Left colon (tissue), 2 donors: ENCODE measurements at regions not wholly inside any gene's neighbourhood (a gene's known extent, or its start where the extent isn't known, plus 50 kb on each side); places are given as distances from the start of the nearest gene placed in this dataset.
"Not testable (repeated sequence)": the region's sequence is repeated elsewhere in the genome, so short reads cannot be mapped to it uniquely, and the experiment has no call there.

Experiments used
- ATAC-seq: fragments of 200-7000 bp; cut with Tn5 transposase; one replicate; pipeline ENCODE4 v1.9.1; 2020; ENCODE audit warnings: mild to moderate bottlenecking, moderate library complexity
- DNase-seq, 2 donors: peaks; one replicate each; pipeline ENCODE4 v3.0.0-alpha.2; 2020
- intact Hi-C, 2 donors: fragments of 100-400 bp; cut with DNase I in 1 of 2; cut with micrococcal nuclease in 1 of 2; formaldehyde crosslinking; loops; one replicate each; pipeline versions ENCODE4 v1.11.2 to v1.14.0; 2022; cut with DNase I, micrococcal nuclease
- donor health status: DM: no; HTN: no; CAD: no.
- donor health status: DM: yes; HTN: yes; CAD: no.

GRCh38 chr4:12924253-12924652 is 559.9 kb downstream of the RAB28 start:
- ATAC-seq (no peak), DNase-seq (no peak)
- intact Hi-C loops: no loop called here

- intact Hi-C loops: no loop called here
- ATAC-seq (no peak), DNase-seq (no peak)
Measured at GRCh38 chr4:12912896-12913418, 571.2 kb downstream of the RAB28 start.

- no peak for DNase-seq
- no peak for ATAC-seq
- intact Hi-C loops: no loop called here
Measured at GRCh38 chr4:12911750-12912358, 572.3 kb downstream of the RAB28 start.

- intact Hi-C loops, DNase-seq, ATAC-seq: not testable (repeated sequence)
Measured at GRCh38 chr4:12903640-12904039, 580.5 kb downstream of the RAB28 start.

- intact Hi-C loops: no loop called here
- ATAC-seq (no peak), DNase-seq (no peak)
Measured at GRCh38 chr4:12902735-12903134, 581.4 kb downstream of the RAB28 start.

GRCh38 chr4:12897954-12898353 is 586.2 kb downstream of the RAB28 start:
- intact Hi-C loops: no loop called here
- ATAC-seq (no peak), DNase-seq (no peak)

GRCh38 chr4:12894062-12894461 is 590.1 kb downstream of the RAB28 start:
- DNase-seq (no peak), ATAC-seq (no peak)
- intact Hi-C loops: no loop called here

GRCh38 chr4:12889054-12889453 is 595.1 kb downstream of the RAB28 start:
- DNase-seq (no peak), ATAC-seq (no peak)
- intact Hi-C loops: no loop called here

- ATAC-seq: no peak
- no peak for DNase-seq
- intact Hi-C loops: no loop called here
Measured at GRCh38 chr4:12884846-12885796, 599.0 kb downstream of the RAB28 start.

GRCh38 chr4:12881945-12882584 is 602.1 kb downstream of the RAB28 start:
- no peak for ATAC-seq
- DNase-seq: no peak
- intact Hi-C loops: no loop called here

GRCh38 chr4:12880844-12881243 is 603.3 kb downstream of the RAB28 start:
- ATAC-seq (no peak), DNase-seq (no peak)
- intact Hi-C loops: no loop called here

- intact Hi-C loops: no loop called here
- no peak for ATAC-seq
Measured at GRCh38 chr4:12879496-12879895, 604.6 kb downstream of the RAB28 start.

GRCh38 chr4:12875640-12876243 is 608.4 kb downstream of the RAB28 start:
- no peak for ATAC-seq
- DNase-seq: no peak
- intact Hi-C loops: no loop called here

More at GRCh38 chr4:12879496-12879895, 604.6 kb downstream of the RAB28 start:
- no peak for DNase-seq

- DNase-seq (no peak), ATAC-seq (no peak)
- intact Hi-C loops: no loop called here
Measured at GRCh38 chr4:12873351-12873750, 610.8 kb downstream of the RAB28 start.

- ATAC-seq: no peak
- no peak for DNase-seq
- intact Hi-C loops: no loop called here
Measured at GRCh38 chr4:12861422-12861821, 622.7 kb downstream of the RAB28 start.

GRCh38 chr4:12852338-12853307 is 631.5 kb downstream of the RAB28 start:
- ATAC-seq (peak; percentile 78), DNase-seq (no peak)
- intact Hi-C loops: loop anchor here (2.0 to 10.0 kb wide), 2 partner anchors 692 to 696 kb away; partner anchors contain the start of gene NKX3-2 (in 1 of the 2)

- DNase-seq: no peak
- no peak for ATAC-seq
- intact Hi-C loops: no loop called here
Measured at GRCh38 chr4:12846368-12846767, 637.8 kb downstream of the RAB28 start.

GRCh38 chr4:12844141-12844540 is 640.0 kb downstream of the RAB28 start:
- DNase-seq (no peak), ATAC-seq (no peak)
- intact Hi-C loops: no loop called here
